Keratinocyte (primary cell): ENCODE measurements at regions not wholly inside any gene's neighbourhood (a gene's known extent, or its start where the extent isn't known, plus 50 kb on each side); places are given as distances from the start of the nearest gene placed in this dataset.

ENCODE experiments used
- EZH2 ChIP-seq: IDR thresholded peaks from one replicate; pipeline ENCODE4 v1.6.1; 2012; ENCODE audit warnings: inconsistent platforms, mild to moderate bottlenecking, low read length, moderate library complexity
- TF ChIP-seq, protein P1 (sequence below), 3 experiments: IDR thresholded peaks in 1 of 3; conservative IDR thresholded peaks in 1 of 3; optimal IDR thresholded peaks in 1 of 3; 2 replicates in 2 of 3; 3 replicates in 1 of 3; pipeline versions ENCODE3 to v1.5.1; 2011; ENCODE audit warnings: low read length in 3 of 3, mild to moderate bottlenecking in 3 of 3, moderate library complexity in 2 of 3, control low read depth in 1 of 3, inconsistent platforms in 1 of 3; ENCODE audit not compliant: insufficient read depth in 2 of 3; ENCODE audit errors: extremely low read depth in 1 of 3

GRCh38 chr22:42184852-42185251 is 54.2 kb upstream of the CYP2D6 start:
- TF ChIP-seq, protein P1, sequence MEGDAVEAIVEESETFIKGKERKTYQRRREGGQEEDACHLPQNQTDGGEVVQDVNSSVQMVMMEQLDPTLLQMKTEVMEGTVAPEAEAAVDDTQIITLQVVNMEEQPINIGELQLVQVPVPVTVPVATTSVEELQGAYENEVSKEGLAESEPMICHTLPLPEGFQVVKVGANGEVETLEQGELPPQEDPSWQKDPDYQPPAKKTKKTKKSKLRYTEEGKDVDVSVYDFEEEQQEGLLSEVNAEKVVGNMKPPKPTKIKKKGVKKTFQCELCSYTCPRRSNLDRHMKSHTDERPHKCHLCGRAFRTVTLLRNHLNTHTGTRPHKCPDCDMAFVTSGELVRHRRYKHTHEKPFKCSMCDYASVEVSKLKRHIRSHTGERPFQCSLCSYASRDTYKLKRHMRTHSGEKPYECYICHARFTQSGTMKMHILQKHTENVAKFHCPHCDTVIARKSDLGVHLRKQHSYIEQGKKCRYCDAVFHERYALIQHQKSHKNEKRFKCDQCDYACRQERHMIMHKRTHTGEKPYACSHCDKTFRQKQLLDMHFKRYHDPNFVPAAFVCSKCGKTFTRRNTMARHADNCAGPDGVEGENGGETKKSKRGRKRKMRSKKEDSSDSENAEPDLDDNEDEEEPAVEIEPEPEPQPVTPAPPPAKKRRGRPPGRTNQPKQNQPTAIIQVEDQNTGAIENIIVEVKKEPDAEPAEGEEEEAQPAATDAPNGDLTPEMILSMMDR (optimal IDR thresholded peaks at IDR 0.05 in 1 of 3, IDR thresholded peaks at IDR 0.05 in 1 of 3, conservative IDR thresholded peaks at IDR 0.05 in 1 of 3; ENCODE audit: extremely low read depth in 1 of 3, insufficient read depth in 2 of 3, low read length in 3 of 3): no peak
- TF ChIP-seq EZH2: no peak
